ENCODE measurements at regions not wholly inside any gene's neighbourhood (a gene's known extent, or its start where the extent isn't known, plus 50 kb on each side); places are given as distances from the start of the nearest gene placed in this dataset.
A peak's percentile ranks its signal among the peaks of the same experiment; 100 is the strongest.

DNA sequence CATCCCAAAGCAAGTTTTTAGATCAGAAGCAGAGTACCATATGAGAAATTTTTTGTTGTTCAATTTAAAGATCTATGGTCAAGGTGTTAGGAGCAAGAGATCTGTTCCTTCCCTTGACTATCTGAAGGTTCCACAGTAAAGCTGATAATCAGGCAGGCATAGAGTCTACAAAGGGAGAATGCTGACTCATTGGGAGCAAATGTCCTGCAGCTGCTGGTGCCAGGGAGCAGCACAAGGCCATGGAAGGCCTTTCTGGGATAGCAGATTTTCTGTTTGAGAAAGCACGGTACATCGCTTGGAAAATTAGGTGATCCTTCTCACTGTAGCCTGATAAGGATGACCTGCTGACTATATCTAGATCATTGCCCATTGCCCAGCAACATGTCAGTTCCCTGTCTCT, 210.1 kb upstream of the C1orf87 start:
- no peaks in the 10 kb centered on the region for H3K36me3 ChIP-seq (ENCODE audit: low read length)

DNA sequence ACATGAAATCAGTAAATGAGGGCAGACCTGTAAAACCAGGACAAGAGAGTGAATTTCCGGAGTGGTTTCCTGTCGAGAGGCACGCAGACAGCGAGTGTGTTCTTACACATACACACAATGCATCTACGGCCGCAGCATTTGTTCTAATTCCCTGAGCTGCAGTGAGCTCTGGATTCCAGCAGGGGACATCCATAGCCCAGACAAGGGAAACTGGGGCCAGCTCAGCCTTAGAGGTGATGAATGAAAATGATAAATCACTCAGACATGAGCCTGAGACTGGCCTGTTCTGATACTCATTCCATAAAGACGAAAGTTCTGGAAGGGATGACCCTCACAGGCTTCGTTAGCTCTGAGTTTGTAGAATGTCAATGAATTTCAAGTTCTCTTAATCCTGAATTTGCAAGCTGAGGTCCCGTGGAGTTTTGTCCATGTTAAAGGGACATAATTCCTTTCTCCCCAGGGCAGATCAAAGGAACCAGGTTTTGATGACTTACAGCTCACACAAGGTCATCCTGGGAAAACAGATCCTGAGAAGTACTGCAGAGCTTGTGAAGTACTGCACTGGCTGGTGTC, 207.9 kb upstream of the C1orf87 start:
- no peaks in the 10 kb centered on the region for H3K36me3 ChIP-seq (ENCODE audit: low read length)
- no peak overlapping the region for H2AFZ ChIP-seq (ENCODE audit: low read depth, low read length, severe bottlenecking)
- H3K4me3 ChIP-seq (ENCODE audit: insufficient read depth, low read length, poor library complexity, severe bottlenecking), result no peak overlapping the region
- no peak overlapping the region for H3K9ac ChIP-seq (ENCODE audit: low read length)
- no peaks in the 10 kb centered on the region for H3F3A ChIP-seq (ENCODE audit: insufficient read depth)
- H3K9me2 ChIP-seq (replicated peaks; ENCODE audit: insufficient read depth, low read length), result no peaks in the 10 kb centered on the region
- H3K27me3 ChIP-seq (ENCODE audit: low read length), result no peaks in the 10 kb centered on the region
- no peaks in the 10 kb centered on the region for H3K79me2 ChIP-seq (ENCODE audit: insufficient read depth, low read length)
- no peaks in the 10 kb centered on the region for H4K20me1 ChIP-seq (ENCODE audit: low read depth, low read length)
- H3K9me3 ChIP-seq (ENCODE audit: insufficient read depth, low read length), result no peaks in the 10 kb centered on the region
- H3K4me2 ChIP-seq (ENCODE audit: low read depth, low read length, poor library complexity, severe bottlenecking), result no peak overlapping the region
- H3K27ac ChIP-seq (ENCODE audit: low read depth, low read length), result no peak overlapping the region
- TF ChIP-seq EZH2phosphoT487 (conservative IDR thresholded peaks at IDR 0.05; ENCODE audit: low read length), result no peak
- TF ChIP-seq, protein P1, sequence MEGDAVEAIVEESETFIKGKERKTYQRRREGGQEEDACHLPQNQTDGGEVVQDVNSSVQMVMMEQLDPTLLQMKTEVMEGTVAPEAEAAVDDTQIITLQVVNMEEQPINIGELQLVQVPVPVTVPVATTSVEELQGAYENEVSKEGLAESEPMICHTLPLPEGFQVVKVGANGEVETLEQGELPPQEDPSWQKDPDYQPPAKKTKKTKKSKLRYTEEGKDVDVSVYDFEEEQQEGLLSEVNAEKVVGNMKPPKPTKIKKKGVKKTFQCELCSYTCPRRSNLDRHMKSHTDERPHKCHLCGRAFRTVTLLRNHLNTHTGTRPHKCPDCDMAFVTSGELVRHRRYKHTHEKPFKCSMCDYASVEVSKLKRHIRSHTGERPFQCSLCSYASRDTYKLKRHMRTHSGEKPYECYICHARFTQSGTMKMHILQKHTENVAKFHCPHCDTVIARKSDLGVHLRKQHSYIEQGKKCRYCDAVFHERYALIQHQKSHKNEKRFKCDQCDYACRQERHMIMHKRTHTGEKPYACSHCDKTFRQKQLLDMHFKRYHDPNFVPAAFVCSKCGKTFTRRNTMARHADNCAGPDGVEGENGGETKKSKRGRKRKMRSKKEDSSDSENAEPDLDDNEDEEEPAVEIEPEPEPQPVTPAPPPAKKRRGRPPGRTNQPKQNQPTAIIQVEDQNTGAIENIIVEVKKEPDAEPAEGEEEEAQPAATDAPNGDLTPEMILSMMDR (IDR thresholded peaks at IDR 0.05; ENCODE audit: insufficient read depth, low read length, poor library complexity, severe bottlenecking), result peak; percentile 27

More for the DNA sequence above, 210.1 kb upstream of the C1orf87 start:
- Histone ChIP-seq H3K9ac (ENCODE audit: low read length) (no peak overlapping the region), H3K4me3 (ENCODE audit: insufficient read depth, low read length, poor library complexity, severe bottlenecking) (no peak overlapping the region), H3K4me2 (ENCODE audit: low read depth, low read length, poor library complexity, severe bottlenecking) (no peak overlapping the region), H3K9me2 (replicated peaks; ENCODE audit: insufficient read depth, low read length) (no peaks in the 10 kb centered on the region), H3F3A (ENCODE audit: insufficient read depth) (no peaks in the 10 kb centered on the region), H3K9me3 (ENCODE audit: insufficient read depth, low read length) (no peaks in the 10 kb centered on the region), H3K27ac (ENCODE audit: low read depth, low read length) (no peak overlapping the region), H3K79me2 (ENCODE audit: insufficient read depth, low read length) (no peaks in the 10 kb centered on the region), H4K20me1 (ENCODE audit: low read depth, low read length) (no peaks in the 10 kb centered on the region), H3K27me3 (ENCODE audit: low read length) (no peaks in the 10 kb centered on the region), H2AFZ (ENCODE audit: low read depth, low read length, severe bottlenecking) (no peak overlapping the region)
- TF ChIP-seq EZH2phosphoT487 (conservative IDR thresholded peaks at IDR 0.05; ENCODE audit: low read length), result no peak
- TF ChIP-seq, protein P1 (IDR thresholded peaks at IDR 0.05; ENCODE audit: insufficient read depth, low read length, poor library complexity, severe bottlenecking), result no peak

DNA sequence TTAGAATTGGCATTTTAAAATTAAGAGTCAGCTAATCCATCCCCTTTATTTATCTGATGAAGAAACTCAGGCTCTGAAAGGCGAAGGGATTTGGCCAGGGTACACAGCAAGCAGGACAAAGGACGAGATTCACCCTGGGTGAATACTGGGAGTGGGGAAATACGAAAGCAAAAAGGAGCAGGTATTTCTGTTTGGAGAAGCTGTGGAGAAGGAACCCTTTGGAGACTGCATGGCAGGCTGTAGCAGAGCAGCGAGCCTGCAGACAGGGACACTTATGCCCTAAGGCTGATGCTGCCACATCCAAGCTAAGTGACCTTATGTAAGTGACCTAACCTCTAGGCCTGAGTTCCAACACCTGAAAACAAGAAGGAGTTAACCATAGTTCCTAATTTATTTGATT, 207.2 kb upstream of the C1orf87 start:
- no peak overlapping the region for H3K4me3 ChIP-seq (ENCODE audit: insufficient read depth, low read length, poor library complexity, severe bottlenecking)
- H4K20me1 ChIP-seq (ENCODE audit: low read depth, low read length), result no peaks in the 10 kb centered on the region
- no peaks in the 10 kb centered on the region for H3K27me3 ChIP-seq (ENCODE audit: low read length)
- H3K9me3 ChIP-seq (ENCODE audit: insufficient read depth, low read length), result no peaks in the 10 kb centered on the region
- H3K27ac ChIP-seq (ENCODE audit: low read depth, low read length), result no peak overlapping the region
- no peaks in the 10 kb centered on the region for H3F3A ChIP-seq (ENCODE audit: insufficient read depth)
- no peaks in the 10 kb centered on the region for H3K9me2 ChIP-seq (replicated peaks; ENCODE audit: insufficient read depth, low read length)
- no peak overlapping the region for H2AFZ ChIP-seq (ENCODE audit: low read depth, low read length, severe bottlenecking)
- no peaks in the 10 kb centered on the region for H3K79me2 ChIP-seq (ENCODE audit: insufficient read depth, low read length)
- TF ChIP-seq EZH2phosphoT487 (conservative IDR thresholded peaks at IDR 0.05; ENCODE audit: low read length), result no peak
- TF ChIP-seq, protein P1 (IDR thresholded peaks at IDR 0.05; ENCODE audit: insufficient read depth, low read length, poor library complexity, severe bottlenecking), result no peak
- H3K9ac ChIP-seq (ENCODE audit: low read length), result no peak overlapping the region
- H3K36me3 ChIP-seq (ENCODE audit: low read length), result no peaks in the 10 kb centered on the region
- H3K4me2 ChIP-seq (ENCODE audit: low read depth, low read length, poor library complexity, severe bottlenecking), result no peak overlapping the region

Measured in SU-DHL-6 (cell line).